GM12891 (cell line): ENCODE measurements at regions not wholly inside any gene's neighbourhood (a gene's known extent, or its start where the extent isn't known, plus 50 kb on each side); places are given as distances from the start of the nearest gene placed in this dataset.

Experiments used
- DNase-seq: peaks from one replicate; pipeline ENCODE4 v3.0.0; 2011; ENCODE audit warnings: low spot score; ENCODE audit not compliant: insufficient read length
- FAIRE-seq: peaks from 2 replicates; lab custom pipeline; 2011; peaks lifted over from hg19 to GRCh38; lab: Jason Lieb, UNC
- PAX5 ChIP-seq: IDR thresholded peaks from 2 replicates; pipeline ENCODE4 v1.6.1; 2011; ENCODE audit warnings: low read length, moderate library complexity, mild to moderate bottlenecking; ENCODE audit not compliant: insufficient read depth, severe bottlenecking
- POLR2A ChIP-seq: IDR thresholded peaks from 2 replicates; pipeline ENCODE4 v1.6.1; 2011; ENCODE audit warnings: low read depth, low read length, control low read depth
- POLR2AphosphoS5 ChIP-seq: IDR thresholded peaks from 2 replicates; pipeline ENCODE4 v1.6.1; 2011; ENCODE audit warnings: low read depth, low read length, control low read depth
- POU2F2 ChIP-seq: IDR thresholded peaks from 2 replicates; pipeline ENCODE4 v1.6.1; 2011; ENCODE audit warnings: low read depth, mild to moderate bottlenecking, control low read depth, low read length, moderate library complexity
- SPI1 ChIP-seq: IDR thresholded peaks from 2 replicates; pipeline ENCODE4 v1.6.1; 2011; ENCODE audit warnings: low read depth, low read length, control low read depth
- TAF1 ChIP-seq: IDR thresholded peaks from 2 replicates; pipeline ENCODE4 v1.6.1; 2011; ENCODE audit warnings: low read depth, low read length, control low read depth

GRCh38 chr3:21310891-21311290 lies 440.1 kb downstream of the ZNF385D start:
- FAIRE-seq (no peak), DNase-seq (no peak)
- no peak for TF ChIP-seq TAF1
- TF ChIP-seq PAX5 = no peak
- no peak for TF ChIP-seq POLR2AphosphoS5
- TF ChIP-seq SPI1 = no peak
- TF ChIP-seq POU2F2 = no peak
- TF ChIP-seq POLR2A = no peak

GRCh38 chr3:21310161-21310560 lies 440.8 kb downstream of the ZNF385D start:
- DNase-seq (no peak), FAIRE-seq (no peak)
- TF ChIP-seq POLR2AphosphoS5 (no peak), TAF1 (no peak), POU2F2 (no peak), POLR2A (no peak), SPI1 (no peak), PAX5 (no peak)

GRCh38 chr3:21297304-21297703 lies 453.7 kb downstream of the ZNF385D start:
- TF ChIP-seq POU2F2 (no peak), TAF1 (no peak), POLR2A (no peak), PAX5 (no peak), POLR2AphosphoS5 (no peak), SPI1 (no peak)
- DNase-seq = no peak
- no peak for FAIRE-seq

GRCh38 chr3:21294768-21295167 lies 456.2 kb downstream of the ZNF385D start:
- TF ChIP-seq POLR2AphosphoS5 (no peak), POU2F2 (no peak)
- DNase-seq = no peak
- FAIRE-seq = no peak

GRCh38 chr3:21292971-21293370 lies 458.0 kb downstream of the ZNF385D start:
- FAIRE-seq (no peak), DNase-seq (no peak)
- no peak for TF ChIP-seq PAX5
- TF ChIP-seq TAF1 = no peak
- TF ChIP-seq POU2F2 = no peak
- TF ChIP-seq POLR2A = no peak
- no peak for TF ChIP-seq POLR2AphosphoS5
- TF ChIP-seq SPI1 = no peak

- no peak for FAIRE-seq
Measured at GRCh38 chr3:21290557-21290956, 460.5 kb downstream of the ZNF385D start.

GRCh38 chr3:21274079-21274571 lies 476.9 kb downstream of the ZNF385D start:
- FAIRE-seq (no peak), DNase-seq (no peak)
- TF ChIP-seq TAF1 (no peak), POU2F2 (no peak), POLR2AphosphoS5 (no peak), PAX5 (no peak), POLR2A (no peak), SPI1 (no peak)

More at GRCh38 chr3:21290557-21290956, 460.5 kb downstream of the ZNF385D start:
- no peak for TF ChIP-seq PAX5
- no peak for TF ChIP-seq POLR2A
- TF ChIP-seq POU2F2 = no peak
- no peak for TF ChIP-seq SPI1
- no peak for TF ChIP-seq TAF1
- no peak for TF ChIP-seq POLR2AphosphoS5
- DNase-seq = no peak

- DNase-seq = no peak
- FAIRE-seq = no peak
- TF ChIP-seq PAX5 (no peak), POLR2A (no peak), POU2F2 (no peak)
Measured at GRCh38 chr3:21273259-21274025, 477.6 kb downstream of the ZNF385D start.

- TF ChIP-seq SPI1 (no peak), POLR2A (no peak)
- FAIRE-seq (no peak), DNase-seq (no peak)
Measured at GRCh38 chr3:21271606-21272016, 479.4 kb downstream of the ZNF385D start.

- DNase-seq = no peak
- FAIRE-seq = no peak
- no peak for TF ChIP-seq TAF1
Measured at GRCh38 chr3:21269882-21270281, 481.1 kb downstream of the ZNF385D start.

GRCh38 chr3:21260507-21260906 lies 490.5 kb downstream of the ZNF385D start:
- DNase-seq = no peak
- no peak for FAIRE-seq
- TF ChIP-seq POLR2A = no peak
- TF ChIP-seq SPI1 = no peak
- no peak for TF ChIP-seq POLR2AphosphoS5
- TF ChIP-seq POU2F2 = no peak
- TF ChIP-seq PAX5 = no peak
- TF ChIP-seq TAF1 = no peak
